ENCODE measurements at regions not wholly inside any gene's neighbourhood (a gene's known extent, or its start where the extent isn't known, plus 50 kb on each side); places are given as distances from the start of the nearest gene placed in this dataset.

DNA sequence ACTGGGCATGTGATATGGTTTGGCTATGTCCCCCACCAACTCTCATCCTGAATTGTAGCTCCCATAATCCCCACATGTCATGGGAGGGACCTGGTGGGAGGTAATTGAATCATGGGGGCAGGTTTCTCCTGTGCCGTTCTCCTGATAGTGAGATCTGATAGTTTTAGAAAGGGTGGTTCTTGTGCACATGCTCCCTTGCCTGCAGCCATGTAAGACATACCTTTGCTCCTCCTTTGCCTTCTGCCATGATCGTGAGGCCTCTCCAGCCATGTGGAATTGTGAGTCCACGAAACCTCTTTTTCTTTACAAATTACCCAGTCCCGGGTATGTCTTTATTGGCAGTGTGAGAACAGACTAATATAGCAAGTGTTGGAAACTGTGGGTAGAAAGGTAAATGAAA lies 99.5 kb upstream of the HMCN1 start:
- Mint-ChIP-seq H3K4me1 (ENCODE audit: low read depth) (no peaks in the 10 kb centered on the region), H3K9me3 (ENCODE audit: low read depth) (peaks cover 8% of the 10 kb centered on the region), H3K27me3 (ENCODE audit: low read depth) (no peaks in the 10 kb centered on the region), H3K27ac (ENCODE audit: unreplicated experiment) (no peak overlapping the region), H3K4me3 (ENCODE audit: unreplicated experiment) (no peak overlapping the region), H3K36me3 (ENCODE audit: low read depth) (peaks cover 2% of the 10 kb centered on the region)
- TF ChIP-seq CTCF (IDR thresholded peaks at IDR 0.05) = no peak
- DNase-seq (ENCODE audit: low spot score) = no peak

- Mint-ChIP-seq H3K9me3 (ENCODE audit: low read depth) (peaks cover 2% of the 10 kb centered on the region), H3K27me3 (ENCODE audit: low read depth) (no peaks in the 10 kb centered on the region), H3K4me3 (ENCODE audit: unreplicated experiment) (no peak overlapping the region), H3K4me1 (ENCODE audit: low read depth) (no peaks in the 10 kb centered on the region), H3K27ac (ENCODE audit: unreplicated experiment) (no peak overlapping the region), H3K36me3 (ENCODE audit: low read depth) (no peaks in the 10 kb centered on the region)
- DNase-seq (ENCODE audit: low spot score) = no peak
- no peak for TF ChIP-seq CTCF (IDR thresholded peaks at IDR 0.05)
These were observed 101.3 kb upstream of the HMCN1 start for GRCh38 chr1:185632659-185633423.

DNA sequence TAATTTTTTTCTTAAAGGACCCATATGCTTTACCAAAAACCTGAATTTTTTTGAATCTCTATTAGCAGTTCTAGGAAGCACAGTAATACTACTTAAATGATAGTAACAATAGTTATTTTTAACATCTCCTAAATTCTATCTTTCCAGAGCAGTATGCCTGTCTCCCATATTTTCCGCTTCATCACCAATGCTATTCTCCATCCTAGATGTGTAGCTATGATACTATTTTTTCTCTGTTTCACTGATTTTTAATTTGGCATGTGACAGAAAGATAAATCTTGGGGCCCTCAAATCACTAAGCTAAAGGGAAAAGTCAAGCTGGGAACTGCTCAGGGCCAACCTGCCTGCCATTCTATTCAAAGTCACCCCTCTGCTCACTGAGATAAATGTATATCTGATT lies 102.3 kb upstream of the HMCN1 start:
- H3K4me1 Mint-ChIP-seq (ENCODE audit: low read depth) = no peaks in the 10 kb centered on the region
- DNase-seq (ENCODE audit: low spot score) = no peak
- H3K9me3 Mint-ChIP-seq (ENCODE audit: low read depth) = no peaks in the 10 kb centered on the region
- no peaks in the 10 kb centered on the region for H3K27me3 Mint-ChIP-seq (ENCODE audit: low read depth)
- TF ChIP-seq CTCF (IDR thresholded peaks at IDR 0.05) = no peak
- no peak overlapping the region for H3K27ac Mint-ChIP-seq (ENCODE audit: unreplicated experiment)
- no peaks in the 10 kb centered on the region for H3K36me3 Mint-ChIP-seq (ENCODE audit: low read depth)
- no peak overlapping the region for H3K4me3 Mint-ChIP-seq (ENCODE audit: unreplicated experiment)

- Mint-ChIP-seq H3K4me3 (ENCODE audit: unreplicated experiment) (no peak overlapping the region), H3K27ac (ENCODE audit: unreplicated experiment) (no peak overlapping the region), H3K36me3 (ENCODE audit: low read depth) (no peaks in the 10 kb centered on the region), H3K4me1 (ENCODE audit: low read depth) (peaks cover 15% of the 10 kb centered on the region), H3K9me3 (ENCODE audit: low read depth) (peaks cover 2% of the 10 kb centered on the region), H3K27me3 (ENCODE audit: low read depth) (no peaks in the 10 kb centered on the region)
- TF ChIP-seq CTCF (IDR thresholded peaks at IDR 0.05) = no peak
- no peak for DNase-seq (ENCODE audit: low spot score)
These were observed 106.3 kb upstream of the HMCN1 start for GRCh38 chr1:185627761-185628501.

- no peak overlapping the region for H3K4me3 Mint-ChIP-seq (ENCODE audit: unreplicated experiment)
- no peak for DNase-seq (ENCODE audit: low spot score)
- H3K27me3 Mint-ChIP-seq (ENCODE audit: low read depth) = no peaks in the 10 kb centered on the region
- no peak for TF ChIP-seq CTCF (IDR thresholded peaks at IDR 0.05)
- no peaks in the 10 kb centered on the region for H3K36me3 Mint-ChIP-seq (ENCODE audit: low read depth)
- H3K4me1 Mint-ChIP-seq (ENCODE audit: low read depth) = peaks cover 15% of the 10 kb centered on the region
- H3K27ac Mint-ChIP-seq (ENCODE audit: unreplicated experiment) = no peak overlapping the region
- H3K9me3 Mint-ChIP-seq (ENCODE audit: low read depth) = peaks cover 2% of the 10 kb centered on the region
These were observed 107.0 kb upstream of the HMCN1 start for GRCh38 chr1:185627171-185627570.
